A549 (cell line): ENCODE measurements at regions not wholly inside any gene's neighbourhood (a gene's known extent, or its start where the extent isn't known, plus 50 kb on each side); places are given as distances from the start of the nearest gene placed in this dataset.

Experiments
- ATAC-seq, 2 experiments: fragments of 200-7000 bp in 1 of 2; fragments of >200 bp in 1 of 2; cut with Nextera tagmentation in 1 of 2; cut with Tn5 transposase in 1 of 2; 3 replicates each; pipeline versions ENCODE4 v1.8.0 to v1.9.1; 2018 to 2020; ENCODE audit warnings: mild to moderate bottlenecking in 1 of 2, moderate library complexity in 1 of 2
- CTCF ChIA-PET: fragments of 300-600 bp; sonication (Branson Sonifier 250); formaldehyde crosslinking; extraction: SDS; loops from one replicate; lab custom pipeline; 2021; ENCODE audit warnings: antibody characterized with exemption, inconsistent platforms; lab: Yijun Ruan, JAX
- POLR2A ChIA-PET: fragments of 350-600 bp; formaldehyde crosslinking; extraction: SDS; loops from one replicate; lab custom pipeline; 2021; ENCODE audit warnings: antibody characterized with exemption, inconsistent platforms; lab: Yijun Ruan, JAX
- DNase-seq, 2 experiments: peaks; one replicate each; pipeline versions ENCODE4 v3.0.0 to v3.0.0-alpha.2; 2011 to 2016; ENCODE audit warnings: low read depth in 1 of 2, low spot score in 1 of 2
- FAIRE-seq: peaks from 2 replicates; lab custom pipeline; 2011; peaks lifted over from hg19 to GRCh38; lab: Jason Lieb, UNC
- H3K27ac ChIP-seq, 2 experiments: fragments of >200 bp; sonication (Bioruptor Twin); formaldehyde crosslinking; 3 replicates each; pipeline ENCODE4 v1.5.1; 2016 to 2017
- H3K4me1 ChIP-seq: fragments of >200 bp; sonication (Bioruptor Twin); formaldehyde crosslinking; 3 replicates; pipeline ENCODE4 v1.6.1; 2016
- H3K4me2 ChIP-seq: fragments of >200 bp; sonication (Bioruptor Twin); formaldehyde crosslinking; 3 replicates; pipeline ENCODE4 v1.6.1; 2016
- H3K4me3 ChIP-seq: fragments of >200 bp; sonication (Bioruptor Twin); formaldehyde crosslinking; 3 replicates; pipeline ENCODE4 v1.5.1; 2016
- H3K9me3 ChIP-seq: fragments of >200 bp; sonication (Bioruptor Twin); formaldehyde crosslinking; 3 replicates; pipeline ENCODE4 v1.6.1; 2016
- CBX8 ChIP-seq: fragments of 200-600 bp; sonication (generic); IDR thresholded peaks from 2 replicates; pipeline ENCODE4 v1.6.1; 2016
- CHD2 ChIP-seq: fragments of 150-350 bp; IDR thresholded peaks from 2 replicates; pipeline ENCODE4 v1.6.1; 2014; ENCODE audit warnings: low read length; ENCODE audit not compliant: partially characterized antibody
- CHD4 ChIP-seq: fragments of 200-600 bp; sonication (generic); IDR thresholded peaks from 2 replicates; pipeline ENCODE4 v1.6.1; 2016; ENCODE audit warnings: antibody characterized with exemption, mild to moderate bottlenecking, borderline replicate concordance
- EHF ChIP-seq: fragments of 250-450 bp; sonication (Bioruptor Pico); IDR thresholded peaks from 2 replicates; pipeline ENCODE4 v1.5.0; 2020; ENCODE audit warnings: mild to moderate bottlenecking
- EP300 ChIP-seq, 2 experiments: fragments of >200 bp; sonication (Bioruptor Twin); formaldehyde crosslinking; IDR thresholded peaks; 2 replicates in 1 of 2; 3 replicates in 1 of 2; pipeline ENCODE4 v1.6.1; 2016 to 2017
- ESRRA ChIP-seq: fragments of 150-350 bp; IDR thresholded peaks from 2 replicates; pipeline ENCODE4 v1.6.1; 2014; ENCODE audit warnings: mild to moderate bottlenecking, low read length, borderline replicate concordance
- FOSB ChIP-seq: fragments of 250-450 bp; sonication (Bioruptor Pico); IDR thresholded peaks from 2 replicates; pipeline ENCODE4 v1.5.0; 2020; ENCODE audit warnings: mild to moderate bottlenecking, moderate library complexity
- FOSL2 ChIP-seq, 2 experiments: fragments of 450-650 bp in 1 of 2; fragments of >200 bp in 1 of 2; sonication (Bioruptor Twin) in 1 of 2; formaldehyde crosslinking; IDR thresholded peaks; 2 replicates each; pipeline versions ENCODE4 v1.5.0 to v1.6.1; 2016 to 2020; ENCODE audit warnings: mild to moderate bottlenecking in 1 of 2, moderate library complexity in 1 of 2
- FOXS1 ChIP-seq: fragments of 250-450 bp; sonication (Bioruptor Pico); IDR thresholded peaks from 2 replicates; pipeline ENCODE4 v1.5.0; 2020; ENCODE audit warnings: mild to moderate bottlenecking, moderate library complexity
- HDAC2 ChIP-seq: fragments of 200-600 bp; sonication (generic); IDR thresholded peaks from 2 replicates; pipeline ENCODE4 v1.6.1; 2016
- NFE2L2 ChIP-seq: fragments of 150-350 bp; conservative IDR thresholded peaks from 2 replicates; pipeline ENCODE4 v1.6.1; 2014; ENCODE audit warnings: low read length
- NR3C1 ChIP-seq: fragments of >200 bp; sonication (Bioruptor Twin); formaldehyde crosslinking; IDR thresholded peaks from 3 replicates; pipeline ENCODE4 v1.6.1; 2017
- PHF8 ChIP-seq: fragments of 200-600 bp; sonication (generic); IDR thresholded peaks from 2 replicates; pipeline ENCODE4 v1.6.1; 2016; ENCODE audit warnings: low read depth, mild to moderate bottlenecking, antibody characterized with exemption, moderate library complexity, borderline replicate concordance
- POLR2A ChIP-seq: IDR thresholded peaks from 2 replicates; pipeline ENCODE4 v1.6.1; 2012; ENCODE audit warnings: mild to moderate bottlenecking, low read length
- POLR2AphosphoS2 ChIP-seq: conservative IDR thresholded peaks from 2 replicates; pipeline ENCODE4 v1.6.1; 2012; ENCODE audit warnings: low read length, improper control_type of control experiment, inconsistent platforms
- RAD21 ChIP-seq, 2 experiments: fragments of >200 bp in 1 of 2; sonication (Bioruptor Twin) in 1 of 2; formaldehyde crosslinking in 1 of 2; IDR thresholded peaks in 1 of 2; conservative IDR thresholded peaks in 1 of 2; 2 replicates in 1 of 2; 3 replicates in 1 of 2; pipeline ENCODE4 v1.6.1; 2012 to 2018; ENCODE audit warnings: inconsistent platforms in 1 of 2
- RFX5 ChIP-seq: fragments of 450-650 bp; IDR thresholded peaks from 2 replicates; pipeline ENCODE4 v1.7.1; 2014; ENCODE audit warnings: antibody characterized with exemption, mild to moderate bottlenecking, moderate library complexity
- RNF2 ChIP-seq: fragments of 200-600 bp; sonication (generic); IDR thresholded peaks from 2 replicates; pipeline ENCODE4 v1.6.1; 2016; ENCODE audit warnings: low read depth, mild to moderate bottlenecking, antibody characterized with exemption, moderate library complexity, borderline replicate concordance
- SREBF2 ChIP-seq: fragments of 450-650 bp; IDR thresholded peaks from 2 replicates; pipeline ENCODE4 v1.6.1; 2014; ENCODE audit warnings: mild to moderate bottlenecking, moderate library complexity
- ZC3H11A ChIP-seq: fragments of 450-650 bp; IDR thresholded peaks from 2 replicates; pipeline ENCODE4 v1.6.1; 2014; ENCODE audit warnings: antibody characterized with exemption, mild to moderate bottlenecking
- whole genome bisulfite sequencing: methylation state at CpG from one replicate; pipeline ENCODE4 v1.1.6; 2017; ENCODE audit errors: missing lambda C conversion rate; 5-methylcytosine and 5-hydroxymethylcytosine counted together
- TF ChIP-seq, protein P1 (sequence below): fragments of 200-600 bp; sonication (generic); IDR thresholded peaks from 2 replicates; pipeline ENCODE4 v1.6.1; 2016; ENCODE audit warnings: antibody characterized with exemption, mild to moderate bottlenecking, moderate library complexity
- TF ChIP-seq, protein P2 (sequence below): fragments of >200 bp; sonication (Bioruptor Twin); formaldehyde crosslinking; IDR thresholded peaks from 3 replicates; pipeline ENCODE4 v1.5.1; 2016
- TF ChIP-seq, protein P3 (sequence below): IDR thresholded peaks from 2 replicates; pipeline ENCODE4 v1.6.1; 2012; ENCODE audit warnings: low read depth, borderline replicate concordance
- TF ChIP-seq, protein P4 (sequence below): fragments of 250-450 bp; sonication (Bioruptor Pico); IDR thresholded peaks from 2 replicates; pipeline ENCODE4 v1.5.0; 2021; ENCODE audit warnings: mild to moderate bottlenecking, moderate library complexity, borderline replicate concordance

DNA sequence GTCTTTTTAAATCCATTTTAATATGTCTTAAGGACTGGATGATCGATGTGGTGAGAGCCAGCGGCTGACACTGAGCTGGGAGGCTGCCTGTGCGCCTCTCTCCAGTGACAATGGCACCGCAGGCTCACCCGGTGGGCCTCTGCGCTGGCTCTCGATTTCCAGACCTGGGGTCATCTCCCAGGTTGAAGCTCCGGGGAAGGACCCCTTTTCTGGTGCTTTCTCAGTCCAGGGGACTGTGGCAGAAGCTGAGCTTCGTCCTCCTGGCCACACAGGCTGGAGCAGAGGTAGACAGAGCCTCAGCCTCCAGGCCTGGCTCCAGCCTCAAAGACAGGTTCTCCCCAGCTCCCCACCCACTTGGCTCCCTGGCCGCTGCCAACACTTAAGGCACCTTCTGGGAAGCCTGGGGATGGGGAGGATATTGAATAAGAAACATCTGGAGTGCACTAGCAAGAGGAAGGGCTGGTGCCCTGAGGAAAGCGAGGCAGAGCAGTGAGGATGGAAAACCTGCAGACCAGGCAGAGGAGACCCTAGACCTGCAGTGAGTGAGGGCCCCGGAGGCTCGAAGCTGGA is 154.2 kb upstream of the SMAD3 start:
- no peak overlapping the region for H3K4me2 ChIP-seq
- WGBS, result 85% methylated on average over 13 of the region's 13 CpGs
- ChIA-PET POLR2A (no interaction called here), CTCF (interaction anchor here (0.9 to 20.9 kb wide), 9 partner anchors 7 to 448 kb away, joined by 3 to 261 read pairs (median 5); no protein-coding TSS in a partner anchor)
- peaks cover under 1% of the 10 kb centered on the region; the same call in 2 of the 3 replicates for H3K9me3 ChIP-seq
- 0 out of 6 replicates have a peak, but pooled peaks of 1 of the 2 experiments have one; percentile 17 for ATAC-seq
- peaks cover 8% of the 10 kb centered on the region; the same call in 2 of the 3 replicates for H3K4me1 ChIP-seq
- no peak for FAIRE-seq
- H3K4me3 ChIP-seq, result no peak overlapping the region
- peak overlapping the region in 1 of 2 experiments; percentile 44; a peak in 3 of 6 replicates for H3K27ac ChIP-seq
- TF ChIP-seq POLR2AphosphoS2 (no peak), HDAC2 (no peak), FOSB (CRISPR knock-in tag) (no peak), RFX5 (no peak), FOXS1 (no peak), PHF8 (no peak), NR3C1 (no peak), ZC3H11A (no peak), RAD21 (conservative IDR thresholded peaks at IDR 0.05 in 1 of 2, IDR thresholded peaks at IDR 0.05 in 1 of 2) (no peak), CHD4 (no peak), NFE2L2 (no peak), CBX8 (no peak)
- TF ChIP-seq, protein P1, sequence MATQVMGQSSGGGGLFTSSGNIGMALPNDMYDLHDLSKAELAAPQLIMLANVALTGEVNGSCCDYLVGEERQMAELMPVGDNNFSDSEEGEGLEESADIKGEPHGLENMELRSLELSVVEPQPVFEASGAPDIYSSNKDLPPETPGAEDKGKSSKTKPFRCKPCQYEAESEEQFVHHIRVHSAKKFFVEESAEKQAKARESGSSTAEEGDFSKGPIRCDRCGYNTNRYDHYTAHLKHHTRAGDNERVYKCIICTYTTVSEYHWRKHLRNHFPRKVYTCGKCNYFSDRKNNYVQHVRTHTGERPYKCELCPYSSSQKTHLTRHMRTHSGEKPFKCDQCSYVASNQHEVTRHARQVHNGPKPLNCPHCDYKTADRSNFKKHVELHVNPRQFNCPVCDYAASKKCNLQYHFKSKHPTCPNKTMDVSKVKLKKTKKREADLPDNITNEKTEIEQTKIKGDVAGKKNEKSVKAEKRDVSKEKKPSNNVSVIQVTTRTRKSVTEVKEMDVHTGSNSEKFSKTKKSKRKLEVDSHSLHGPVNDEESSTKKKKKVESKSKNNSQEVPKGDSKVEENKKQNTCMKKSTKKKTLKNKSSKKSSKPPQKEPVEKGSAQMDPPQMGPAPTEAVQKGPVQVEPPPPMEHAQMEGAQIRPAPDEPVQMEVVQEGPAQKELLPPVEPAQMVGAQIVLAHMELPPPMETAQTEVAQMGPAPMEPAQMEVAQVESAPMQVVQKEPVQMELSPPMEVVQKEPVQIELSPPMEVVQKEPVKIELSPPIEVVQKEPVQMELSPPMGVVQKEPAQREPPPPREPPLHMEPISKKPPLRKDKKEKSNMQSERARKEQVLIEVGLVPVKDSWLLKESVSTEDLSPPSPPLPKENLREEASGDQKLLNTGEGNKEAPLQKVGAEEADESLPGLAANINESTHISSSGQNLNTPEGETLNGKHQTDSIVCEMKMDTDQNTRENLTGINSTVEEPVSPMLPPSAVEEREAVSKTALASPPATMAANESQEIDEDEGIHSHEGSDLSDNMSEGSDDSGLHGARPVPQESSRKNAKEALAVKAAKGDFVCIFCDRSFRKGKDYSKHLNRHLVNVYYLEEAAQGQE, result no peak
- TF ChIP-seq, protein P2, sequence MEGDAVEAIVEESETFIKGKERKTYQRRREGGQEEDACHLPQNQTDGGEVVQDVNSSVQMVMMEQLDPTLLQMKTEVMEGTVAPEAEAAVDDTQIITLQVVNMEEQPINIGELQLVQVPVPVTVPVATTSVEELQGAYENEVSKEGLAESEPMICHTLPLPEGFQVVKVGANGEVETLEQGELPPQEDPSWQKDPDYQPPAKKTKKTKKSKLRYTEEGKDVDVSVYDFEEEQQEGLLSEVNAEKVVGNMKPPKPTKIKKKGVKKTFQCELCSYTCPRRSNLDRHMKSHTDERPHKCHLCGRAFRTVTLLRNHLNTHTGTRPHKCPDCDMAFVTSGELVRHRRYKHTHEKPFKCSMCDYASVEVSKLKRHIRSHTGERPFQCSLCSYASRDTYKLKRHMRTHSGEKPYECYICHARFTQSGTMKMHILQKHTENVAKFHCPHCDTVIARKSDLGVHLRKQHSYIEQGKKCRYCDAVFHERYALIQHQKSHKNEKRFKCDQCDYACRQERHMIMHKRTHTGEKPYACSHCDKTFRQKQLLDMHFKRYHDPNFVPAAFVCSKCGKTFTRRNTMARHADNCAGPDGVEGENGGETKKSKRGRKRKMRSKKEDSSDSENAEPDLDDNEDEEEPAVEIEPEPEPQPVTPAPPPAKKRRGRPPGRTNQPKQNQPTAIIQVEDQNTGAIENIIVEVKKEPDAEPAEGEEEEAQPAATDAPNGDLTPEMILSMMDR, result no peak
- TF ChIP-seq, all 56 proteins: peak for 0
- no peak for DNase-seq

DNA sequence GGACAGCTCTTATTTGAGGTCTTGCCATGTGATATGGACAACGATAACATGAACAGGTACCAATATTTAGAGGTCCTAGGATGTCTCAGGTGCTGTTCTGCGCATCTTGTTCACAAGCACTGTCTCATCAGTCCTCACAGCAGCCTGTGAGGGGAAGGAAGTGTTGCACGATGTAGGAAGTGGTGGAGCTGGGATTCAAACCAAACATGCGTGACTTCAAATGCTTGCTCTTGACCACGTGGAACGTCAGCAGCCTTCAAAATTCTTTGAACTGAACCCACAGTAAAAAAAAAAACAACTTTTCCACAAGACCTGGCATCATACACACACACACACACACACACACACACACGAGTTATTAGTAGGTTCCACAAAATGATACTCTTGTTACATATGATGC is 153.4 kb upstream of the SMAD3 start:
- Histone ChIP-seq H3K27ac (peak overlapping the region in 1 of 2 experiments; percentile 44; a peak in 1 of 6 replicates), H3K9me3 (peaks cover 7% of the 10 kb centered on the region; the same call in 2 of the 3 replicates), H3K4me3 (no peak overlapping the region), H3K4me2 (no peak overlapping the region), H3K4me1 (peaks cover 8% of the 10 kb centered on the region; the same call in 2 of the 3 replicates)
- POLR2A ChIA-PET, result no interaction called here
- DNase-seq, result no peak
- WGBS, result 83% methylated on average over 7 of the region's 7 CpGs
- CTCF ChIA-PET, result interaction anchor here (0.6 to 20.9 kb wide), 9 partner anchors 6 to 392 kb away, joined by 3 to 261 read pairs (median 5); no protein-coding TSS in a partner anchor
- ATAC-seq, result no peak
- TF ChIP-seq CBX8 (no peak), POLR2A (no peak), HDAC2 (no peak), FOSL2 (IDR thresholded peaks at IDR 0.05) (no peak), FOSL2 (CRISPR knock-in tag; IDR thresholded peaks at IDR 0.05) (no peak), EP300 (IDR thresholded peaks at IDR 0.05) (no peak), CHD2 (no peak), EHF (no peak), ESRRA (no peak), FOXS1 (no peak), RNF2 (no peak), SREBF2 (no peak)
- TF ChIP-seq, protein P3, sequence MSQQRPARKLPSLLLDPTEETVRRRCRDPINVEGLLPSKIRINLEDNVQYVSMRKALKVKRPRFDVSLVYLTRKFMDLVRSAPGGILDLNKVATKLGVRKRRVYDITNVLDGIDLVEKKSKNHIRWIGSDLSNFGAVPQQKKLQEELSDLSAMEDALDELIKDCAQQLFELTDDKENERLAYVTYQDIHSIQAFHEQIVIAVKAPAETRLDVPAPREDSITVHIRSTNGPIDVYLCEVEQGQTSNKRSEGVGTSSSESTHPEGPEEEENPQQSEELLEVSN, result no peak
- TF ChIP-seq, protein P4, sequence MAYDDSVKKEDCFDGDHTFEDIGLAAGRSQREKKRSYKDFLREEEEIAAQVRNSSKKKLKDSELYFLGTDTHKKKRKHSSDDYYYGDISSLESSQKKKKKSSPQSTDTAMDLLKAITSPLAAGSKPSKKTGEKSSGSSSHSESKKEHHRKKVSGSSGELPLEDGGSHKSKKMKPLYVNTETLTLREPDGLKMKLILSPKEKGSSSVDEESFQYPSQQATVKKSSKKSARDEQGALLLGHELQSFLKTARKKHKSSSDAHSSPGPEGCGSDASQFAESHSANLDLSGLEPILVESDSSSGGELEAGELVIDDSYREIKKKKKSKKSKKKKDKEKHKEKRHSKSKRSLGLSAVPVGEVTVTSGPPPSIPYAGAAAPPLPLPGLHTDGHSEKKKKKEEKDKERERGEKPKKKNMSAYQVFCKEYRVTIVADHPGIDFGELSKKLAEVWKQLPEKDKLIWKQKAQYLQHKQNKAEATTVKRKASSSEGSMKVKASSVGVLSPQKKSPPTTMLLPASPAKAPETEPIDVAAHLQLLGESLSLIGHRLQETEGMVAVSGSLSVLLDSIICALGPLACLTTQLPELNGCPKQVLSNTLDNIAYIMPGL (CRISPR knock-in tag), result no peak
- no peak for FAIRE-seq
